GM12892 (cell line): ENCODE measurements at regions not wholly inside any gene's neighbourhood (a gene's known extent, or its start where the extent isn't known, plus 50 kb on each side); places are given as distances from the start of the nearest gene placed in this dataset.
"Not testable (repeated sequence)": the region's sequence is repeated elsewhere in the genome, so short reads cannot be mapped to it uniquely, and the experiment has no call there.

Experiments
- POLR2A ChIP-seq: IDR thresholded peaks from 2 replicates; pipeline ENCODE4 v1.6.1; 2011; ENCODE audit warnings: low read depth, low read length, control low read depth
- POLR2AphosphoS5 ChIP-seq: IDR thresholded peaks from 2 replicates; pipeline ENCODE4 v1.6.1; 2011; ENCODE audit warnings: low read depth, low read length, control low read depth
- TAF1 ChIP-seq: IDR thresholded peaks from 2 replicates; pipeline ENCODE4 v1.6.1; 2011; ENCODE audit warnings: low read depth, mild to moderate bottlenecking, control low read depth, low read length, borderline replicate concordance

DNA sequence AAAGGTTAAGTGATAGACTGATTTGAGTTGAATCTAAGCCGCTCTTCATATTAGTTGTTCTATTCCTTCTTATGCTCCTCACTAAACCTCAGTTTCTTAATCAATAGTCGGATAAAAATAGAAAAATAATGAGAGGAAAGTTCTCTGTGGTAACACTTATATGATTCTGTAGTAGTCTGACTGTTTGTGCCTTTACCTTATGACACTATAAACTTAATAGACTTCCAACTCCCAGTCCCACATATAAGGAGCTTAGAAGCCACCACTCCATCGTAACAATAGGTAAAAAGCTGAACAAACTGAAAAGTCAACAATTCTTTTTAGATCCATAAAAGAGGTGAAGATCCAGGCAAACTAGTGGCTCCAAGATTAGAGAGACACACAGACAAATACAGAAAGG is 192.3 kb downstream of the SPDYE17 start:
- TF ChIP-seq TAF1, POLR2A, POLR2AphosphoS5: not testable (repeated sequence)
